K562 (cell line): ENCODE measurements at regions not wholly inside any gene's neighbourhood (a gene's known extent, or its start where the extent isn't known, plus 50 kb on each side); places are given as distances from the start of the nearest gene placed in this dataset.

ENCODE experiments used
- ATAC-seq: fragments of 200-7000 bp; cut with Tn5 transposase; 3 replicates; pipeline ENCODE4 v1.9.1; 2020; ENCODE audit warnings: moderate library complexity
- BruUV-seq: library from RNA; stranded (reverse); fragments of 400-500 nt; replicated peaks from 2 replicates; lab custom pipeline; 2021; lab: Mats Ljungman, UMichigan
- CTCF ChIA-PET: fragments of 300-600 bp; formaldehyde crosslinking; extraction: SDS; loops from one replicate; lab custom pipeline; 2021; ENCODE audit warnings: low intra/inter-chr PET ratio; lab: Yijun Ruan, JAX
- POLR2A ChIA-PET: fragments of 300-600, 350-650 bp; sonication (Branson Sonifier 250); formaldehyde crosslinking; extraction: SDS; loops from one replicate; lab custom pipeline; 2021; ENCODE audit warnings: antibody characterized with exemption, inconsistent platforms; lab: Yijun Ruan, JAX
- DNase-seq, 4 experiments: peaks; one replicate each; pipeline versions ENCODE4 v3.0.0 to v3.0.0-alpha.2; 2011 to 2018; ENCODE audit warnings: low spot score in 3 of 4, mixed read lengths in 3 of 4; ENCODE audit errors: extremely low read depth in 1 of 4
- FAIRE-seq: peaks from 2 replicates; lab custom pipeline; 2011; peaks lifted over from hg19 to GRCh38; lab: Jason Lieb, UNC
- H2AFZ ChIP-seq: 2 replicates; pipeline ENCODE4 v1.6.0; 2011; ENCODE audit warnings: low read depth, low read length, control low read depth, inconsistent platforms
- H3K27ac ChIP-seq: fragments of 200-600 bp; 3 replicates; pipeline ENCODE4 v1.8.0; 2011; ENCODE audit warnings: low read depth, mild to moderate bottlenecking, control low read depth, inconsistent platforms, low read length, moderate library complexity, mixed read lengths; ENCODE audit errors: extremely low read depth
- H3K27me3 ChIP-seq, 2 experiments: fragments of 300-600 bp in 1 of 2; 2 replicates in 1 of 2; 3 replicates in 1 of 2; pipeline versions ENCODE4 v1.6.0 to v1.8.0; 2011; ENCODE audit warnings: inconsistent platforms in 2 of 2, low read length in 2 of 2, mild to moderate bottlenecking in 1 of 2, mixed read lengths in 1 of 2, moderate library complexity in 1 of 2; ENCODE audit not compliant: control insufficient read depth in 2 of 2, insufficient read depth in 2 of 2
- H3K36me3 ChIP-seq: fragments of 300-600 bp; 3 replicates; pipeline ENCODE4 v1.8.0; 2011; ENCODE audit warnings: mild to moderate bottlenecking, low read length, inconsistent platforms; ENCODE audit not compliant: control insufficient read depth, insufficient read depth
- H3K4me1 ChIP-seq, 2 experiments: fragments of 200-600 bp in 1 of 2; replicated peaks in 1 of 2; 2 replicates in 1 of 2; 3 replicates in 1 of 2; pipeline versions ENCODE4 v1.5.1 to v1.8.0; 2011; ENCODE audit warnings: inconsistent platforms in 2 of 2, low read length in 2 of 2, mild to moderate bottlenecking in 1 of 2, mixed read lengths in 1 of 2, moderate library complexity in 1 of 2; ENCODE audit not compliant: control insufficient read depth in 2 of 2, insufficient read depth in 2 of 2
- H3K4me2 ChIP-seq: 2 replicates; pipeline ENCODE4 v1.6.1; 2011; ENCODE audit warnings: low read length, control low read depth, inconsistent platforms, mixed read lengths; ENCODE audit not compliant: insufficient read depth
- H3K4me3 ChIP-seq: fragments of 200-600 bp; sonication (generic), shearing (Covaris generic); 2 replicates; pipeline ENCODE4 v1.5.1; 2016; ENCODE audit warnings: control low read depth, inconsistent platforms
- H3K79me2 ChIP-seq: fragments of 200-600 bp; 3 replicates; pipeline ENCODE4 v1.8.0; 2011; ENCODE audit warnings: low read length, inconsistent platforms; ENCODE audit not compliant: control insufficient read depth, insufficient read depth
- H3K9ac ChIP-seq, 2 experiments: 2 replicates each; pipeline versions ENCODE4 v1.6.0 to v1.6.1; 2011; ENCODE audit warnings: low read depth in 2 of 2, low read length in 2 of 2, control low read depth in 1 of 2, inconsistent platforms in 1 of 2, mild to moderate bottlenecking in 1 of 2, mixed read lengths in 1 of 2; ENCODE audit not compliant: insufficient read depth in 1 of 2
- H3K9me1 ChIP-seq: one replicate; pipeline ENCODE4 v1.6.0; 2011; ENCODE audit warnings: inconsistent platforms, mild to moderate bottlenecking, low read length, moderate library complexity; ENCODE audit not compliant: control insufficient read depth, insufficient read depth
- H3K9me3 ChIP-seq: replicated peaks from 2 replicates; pipeline ENCODE4 v1.5.1; 2011; ENCODE audit warnings: low read depth, low read length, inconsistent platforms; ENCODE audit not compliant: control insufficient read depth, insufficient read depth
- H4K20me1 ChIP-seq: replicated peaks from 2 replicates; pipeline ENCODE4 v1.6.1; 2011; ENCODE audit warnings: low read length, inconsistent platforms, mixed read lengths; ENCODE audit not compliant: control insufficient read depth, insufficient read depth
- HNRNPH1 ChIP-seq: fragments of 200-400 bp; formaldehyde crosslinking; optimal IDR thresholded peaks from 2 replicates; pipeline ENCODE3; 2017; ENCODE audit warnings: low read depth, mild to moderate bottlenecking, low read length, moderate library complexity
- NUFIP1 ChIP-seq: fragments of 450-650 bp; IDR thresholded peaks from 2 replicates; pipeline ENCODE4 v1.6.1; 2018; ENCODE audit not compliant: partially characterized antibody
- ZKSCAN8 ChIP-seq: fragments of 200-800 bp; sonication (Bioruptor generic); IDR thresholded peaks from 2 replicates; pipeline ENCODE4 v1.6.1; 2016; ENCODE audit warnings: missing genetic modification characterization, missing compliant biosample characterization
- ZNF280A ChIP-seq: fragments of 450-650 bp; IDR thresholded peaks from 2 replicates; pipeline ENCODE4 v1.6.1; 2018; ENCODE audit warnings: mild to moderate bottlenecking, low read depth; ENCODE audit not compliant: partially characterized antibody
- ZNF408 ChIP-seq: fragments of 250-450 bp; sonication (Bioruptor Pico); IDR thresholded peaks from 2 replicates; pipeline ENCODE4 v1.4.0; 2020; ENCODE audit warnings: low read depth, mild to moderate bottlenecking, moderate library complexity
- WGBS: fragments of 100-300 bp; shearing (Covaris generic); methylation state at CpG from one replicate; pipeline ENCODE4 v1.1.6; 2016; ENCODE audit warnings: low coverage, mixed read lengths; ENCODE audit not compliant: insufficient coverage; ENCODE audit errors: missing lambda C conversion rate; 5-methylcytosine and 5-hydroxymethylcytosine counted together
- in situ Hi-C: fragments of 300-500 bp; cut with MboI; formaldehyde crosslinking; loops from 4 replicates; pipeline ENCODE4 v1.15.0; 2018; ENCODE audit warnings: inconsistent platforms, mixed read lengths
- intact Hi-C: fragments of 100-400 bp; cut with micrococcal nuclease; formaldehyde crosslinking; loops from 2 replicates; pipeline ENCODE4 v1.14.2; 2022
- TF ChIP-seq, protein P1 (sequence below): fragments of 200-400 bp; formaldehyde crosslinking; IDR thresholded peaks from 2 replicates; pipeline ENCODE4 v1.6.1; 2017; ENCODE audit warnings: mild to moderate bottlenecking, low read depth, low read length, moderate library complexity

GRCh38 chr5:138625134-138625533 is 49.9 kb upstream of the HSPA9 start:
- no peaks in the 10 kb centered on the region for H3K79me2 ChIP-seq
- H2AFZ ChIP-seq, result no peak overlapping the region
- peaks cover 0 to 21% of the 10 kb centered on the region in 2 experiments; a peak in 2 of 5 replicates for H3K27me3 ChIP-seq
- H3K4me2 ChIP-seq, result no peak overlapping the region
- DNase-seq (no peak), FAIRE-seq (no peak), ATAC-seq (no peak)
- H3K9me1 ChIP-seq, result no peaks in the 10 kb centered on the region
- no peak overlapping the region for H3K4me3 ChIP-seq
- in situ Hi-C loops (no loop called here), intact Hi-C loops (no loop called here)
- H4K20me1 ChIP-seq, result no peaks in the 10 kb centered on the region
- no peaks in the 10 kb centered on the region for H3K9me3 ChIP-seq
- H3K9ac ChIP-seq, result no peak overlapping the region
- TF ChIP-seq, protein P1, sequence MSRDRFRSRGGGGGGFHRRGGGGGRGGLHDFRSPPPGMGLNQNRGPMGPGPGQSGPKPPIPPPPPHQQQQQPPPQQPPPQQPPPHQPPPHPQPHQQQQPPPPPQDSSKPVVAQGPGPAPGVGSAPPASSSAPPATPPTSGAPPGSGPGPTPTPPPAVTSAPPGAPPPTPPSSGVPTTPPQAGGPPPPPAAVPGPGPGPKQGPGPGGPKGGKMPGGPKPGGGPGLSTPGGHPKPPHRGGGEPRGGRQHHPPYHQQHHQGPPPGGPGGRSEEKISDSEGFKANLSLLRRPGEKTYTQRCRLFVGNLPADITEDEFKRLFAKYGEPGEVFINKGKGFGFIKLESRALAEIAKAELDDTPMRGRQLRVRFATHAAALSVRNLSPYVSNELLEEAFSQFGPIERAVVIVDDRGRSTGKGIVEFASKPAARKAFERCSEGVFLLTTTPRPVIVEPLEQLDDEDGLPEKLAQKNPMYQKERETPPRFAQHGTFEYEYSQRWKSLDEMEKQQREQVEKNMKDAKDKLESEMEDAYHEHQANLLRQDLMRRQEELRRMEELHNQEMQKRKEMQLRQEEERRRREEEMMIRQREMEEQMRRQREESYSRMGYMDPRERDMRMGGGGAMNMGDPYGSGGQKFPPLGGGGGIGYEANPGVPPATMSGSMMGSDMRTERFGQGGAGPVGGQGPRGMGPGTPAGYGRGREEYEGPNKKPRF, result no peak
- no peak for TF ChIP-seq NUFIP1
- no peak for TF ChIP-seq ZNF280A
- TF ChIP-seq ZNF408 (CRISPR knock-in tag), result no peak
- no peak for TF ChIP-seq HNRNPH1
- TF ChIP-seq ZKSCAN8 (CRISPR knock-in tag), result no peak
- CTCF ChIA-PET, result no interaction called here
- no peaks in the 10 kb centered on the region for H3K4me1 ChIP-seq
- H3K36me3 ChIP-seq, result no peaks in the 10 kb centered on the region
- BruUV-seq, result no TSS peak
- WGBS, result 43% methylated on average over 6 of the region's 6 CpGs
- POLR2A ChIA-PET, result no interaction called here
- H3K27ac ChIP-seq, result no peak overlapping the region
